ENCODE measurements at regions not wholly inside any gene's neighbourhood (a gene's known extent, or its start where the extent isn't known, plus 50 kb on each side); places are given as distances from the start of the nearest gene placed in this dataset.

- TF ChIP-seq CTCF (IDR thresholded peaks at IDR 0.05): no peak
- TF ChIP-seq POLR2A (IDR thresholded peaks at IDR 0.05): no peak
Observed at GRCh38 chr19:31451686-31452330, 102.6 kb upstream of the TSHZ3 start.

Measured in gastroesophageal sphincter (tissue), 3 donors.